CD4-positive, alpha-beta T cell treated with Interferon gamma for 1 hour (primary cell): ENCODE measurements at regions not wholly inside any gene's neighbourhood (a gene's known extent, or its start where the extent isn't known, plus 50 kb on each side); places are given as distances from the start of the nearest gene placed in this dataset.
"Not testable (repeated sequence)": the region's sequence is repeated elsewhere in the genome, so short reads cannot be mapped to it uniquely, and the experiment has no call there.

Source experiments
- DNase-seq: peaks from one replicate; pipeline ENCODE4 v3.0.0-alpha.2; 2020

- DNase-seq, result no peak
Observed at GRCh38 chr9:78874061-78874460, 577.1 kb downstream of the PSAT1 start.

- no peak for DNase-seq
Observed at GRCh38 chr9:78879324-78880100, 582.6 kb downstream of the PSAT1 start.

- DNase-seq, result no peak
Observed at GRCh38 chr9:78881295-78881694, 584.4 kb downstream of the PSAT1 start.

GRCh38 chr9:78882481-78882880, 585.6 kb downstream of the PSAT1 start:
- DNase-seq, result no peak

GRCh38 chr9:78884611-78885150, 587.8 kb downstream of the PSAT1 start:
- DNase-seq, result no peak

GRCh38 chr9:78892182-78892581, 595.3 kb downstream of the PSAT1 start:
- no peak for DNase-seq

- no peak for DNase-seq
Observed at GRCh38 chr9:78892769-78893168, 595.8 kb downstream of the PSAT1 start.

- DNase-seq, result no peak
Observed at GRCh38 chr9:78893774-78894401, 597.0 kb downstream of the PSAT1 start.

- no peak for DNase-seq
Observed at GRCh38 chr9:78896479-78896878, 599.6 kb downstream of the PSAT1 start.

- DNase-seq, result no peak
Observed at GRCh38 chr9:78898234-78898633, 601.3 kb downstream of the PSAT1 start.

GRCh38 chr9:78899006-78899405, 602.1 kb downstream of the PSAT1 start:
- no peak for DNase-seq

GRCh38 chr9:78900500-78900899, 603.6 kb downstream of the PSAT1 start:
- DNase-seq, result no peak

GRCh38 chr9:78902051-78902450, 605.1 kb downstream of the PSAT1 start:
- no peak for DNase-seq

- no peak for DNase-seq
Observed at GRCh38 chr9:78903581-78903980, 606.7 kb downstream of the PSAT1 start.

GRCh38 chr9:78904686-78905085, 607.8 kb downstream of the PSAT1 start:
- no peak for DNase-seq

- no peak for DNase-seq
Observed at GRCh38 chr9:78905387-78905786, 608.5 kb downstream of the PSAT1 start.

GRCh38 chr9:78905986-78906755, 609.2 kb downstream of the PSAT1 start:
- DNase-seq, result no peak

- DNase-seq, result no peak
Observed at GRCh38 chr9:78909566-78909965, 612.6 kb downstream of the PSAT1 start.

- not testable (repeated sequence) for DNase-seq
Observed at GRCh38 chr9:78916884-78917283, 620.0 kb downstream of the PSAT1 start.

- DNase-seq, result no peak
Observed at GRCh38 chr9:78918976-78919375, 622.1 kb downstream of the PSAT1 start.

GRCh38 chr9:78919701-78920100, 622.8 kb downstream of the PSAT1 start:
- no peak for DNase-seq

- no peak for DNase-seq
Observed at GRCh38 chr9:78921341-78921740, 624.4 kb downstream of the PSAT1 start.

- DNase-seq, result no peak
Observed at GRCh38 chr9:78923966-78924659, 627.2 kb downstream of the PSAT1 start.
